Hematopoietic multipotent progenitor cell treated with erythropoietin and hydrocortisone succinate and interleukin-3 and kit ligand, for 15 days (in vitro differentiated cells): ENCODE measurements at regions not wholly inside any gene's neighbourhood (a gene's known extent, or its start where the extent isn't known, plus 50 kb on each side); places are given as distances from the start of the nearest gene placed in this dataset.
"Not testable (repeated sequence)": the region's sequence is repeated elsewhere in the genome, so short reads cannot be mapped to it uniquely, and the experiment has no call there.

Experiments used
- DNase-seq: peaks from one replicate; pipeline ENCODE4 v3.0.0-alpha.2; 2015; ENCODE audit warnings: low spot score

- DNase-seq: no peak
Observed at GRCh38 chr20:53668992-53669391, 75.4 kb upstream of the ZNF217 start.

- no peak for DNase-seq
Observed at GRCh38 chr20:53666144-53666543, 72.5 kb upstream of the ZNF217 start.

- no peak for DNase-seq
Observed at GRCh38 chr20:53664121-53664520, 70.5 kb upstream of the ZNF217 start.

GRCh38 chr20:53663521-53663920 lies 69.9 kb upstream of the ZNF217 start:
- DNase-seq: not testable (repeated sequence)

- DNase-seq: no peak
Observed at GRCh38 chr20:53662595-53662994, 69.0 kb upstream of the ZNF217 start.

- no peak for DNase-seq
Observed at GRCh38 chr20:53660947-53661381, 67.3 kb upstream of the ZNF217 start.

- no peak for DNase-seq
Observed at GRCh38 chr20:53660078-53660909, 66.7 kb upstream of the ZNF217 start.

GRCh38 chr20:53658973-53659372 lies 65.3 kb upstream of the ZNF217 start:
- DNase-seq: no peak

GRCh38 chr20:53658322-53658721 lies 64.7 kb upstream of the ZNF217 start:
- DNase-seq: no peak

- no peak for DNase-seq
Observed at GRCh38 chr20:53657732-53658131, 64.1 kb upstream of the ZNF217 start.

GRCh38 chr20:53657279-53657678 lies 63.6 kb upstream of the ZNF217 start:
- DNase-seq: no peak

GRCh38 chr20:53656293-53657202 lies 62.9 kb upstream of the ZNF217 start:
- DNase-seq: no peak

- DNase-seq: no peak
Observed at GRCh38 chr20:53655625-53656292, 62.1 kb upstream of the ZNF217 start.

- peak; percentile 23 for DNase-seq
Observed at GRCh38 chr20:53654932-53655624, 61.4 kb upstream of the ZNF217 start.

GRCh38 chr20:53654521-53654920 lies 60.9 kb upstream of the ZNF217 start:
- DNase-seq: not testable (repeated sequence)

- no peak for DNase-seq
Observed at GRCh38 chr20:53652859-53653517, 59.3 kb upstream of the ZNF217 start.

GRCh38 chr20:53652090-53652858 lies 58.6 kb upstream of the ZNF217 start:
- DNase-seq: peak; percentile 26

GRCh38 chr20:53649493-53649892 lies 55.9 kb upstream of the ZNF217 start:
- DNase-seq: not testable (repeated sequence)

- no peak for DNase-seq
Observed at GRCh38 chr20:53647286-53647821, 53.7 kb upstream of the ZNF217 start.

- no peak for DNase-seq
Observed at GRCh38 chr20:53646550-53646949, 52.9 kb upstream of the ZNF217 start.
